ENCODE measurements at regions not wholly inside any gene's neighbourhood (a gene's known extent, or its start where the extent isn't known, plus 50 kb on each side); places are given as distances from the start of the nearest gene placed in this dataset.

DNA sequence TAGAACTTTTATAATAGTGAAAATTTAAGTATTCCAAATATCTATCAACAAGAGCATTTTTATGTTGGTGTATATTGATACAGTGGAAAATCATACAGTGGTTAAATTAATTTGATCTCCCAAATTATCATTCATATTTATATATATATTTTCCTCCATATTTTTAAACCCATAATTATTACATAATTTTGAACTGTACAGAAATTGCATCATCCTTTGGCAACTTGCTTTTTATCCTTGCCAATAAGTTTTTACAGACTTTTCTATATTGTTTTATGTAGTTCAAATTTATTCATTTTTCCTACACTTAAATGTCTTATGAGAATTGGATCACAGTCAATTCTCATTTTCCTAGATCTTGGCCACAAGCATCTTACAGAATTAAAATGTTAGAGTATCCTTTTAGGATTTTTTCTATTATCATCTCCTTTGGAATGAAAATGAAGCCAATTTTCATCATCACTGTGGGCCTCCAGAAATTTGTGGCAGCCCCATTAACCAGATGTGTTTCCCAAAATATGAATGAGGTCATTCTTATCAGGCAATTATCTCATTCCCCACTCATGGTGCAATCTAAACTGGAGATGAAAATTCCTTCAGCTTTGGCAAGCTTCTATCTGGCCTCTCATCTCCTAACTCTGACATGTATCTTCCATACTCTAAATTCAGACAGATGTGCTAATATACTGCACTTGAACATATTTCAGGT lies 94.2 kb upstream of the DLGAP1 start:
- TF ChIP-seq POLR2A (IDR thresholded peaks at IDR 0.05; ENCODE audit: extremely low read depth, insufficient read length) (no peak), MYC (IDR thresholded peaks at IDR 0.05; ENCODE audit: low read depth, low read length) (no peak)
- TF ChIP-seq, protein P1, sequence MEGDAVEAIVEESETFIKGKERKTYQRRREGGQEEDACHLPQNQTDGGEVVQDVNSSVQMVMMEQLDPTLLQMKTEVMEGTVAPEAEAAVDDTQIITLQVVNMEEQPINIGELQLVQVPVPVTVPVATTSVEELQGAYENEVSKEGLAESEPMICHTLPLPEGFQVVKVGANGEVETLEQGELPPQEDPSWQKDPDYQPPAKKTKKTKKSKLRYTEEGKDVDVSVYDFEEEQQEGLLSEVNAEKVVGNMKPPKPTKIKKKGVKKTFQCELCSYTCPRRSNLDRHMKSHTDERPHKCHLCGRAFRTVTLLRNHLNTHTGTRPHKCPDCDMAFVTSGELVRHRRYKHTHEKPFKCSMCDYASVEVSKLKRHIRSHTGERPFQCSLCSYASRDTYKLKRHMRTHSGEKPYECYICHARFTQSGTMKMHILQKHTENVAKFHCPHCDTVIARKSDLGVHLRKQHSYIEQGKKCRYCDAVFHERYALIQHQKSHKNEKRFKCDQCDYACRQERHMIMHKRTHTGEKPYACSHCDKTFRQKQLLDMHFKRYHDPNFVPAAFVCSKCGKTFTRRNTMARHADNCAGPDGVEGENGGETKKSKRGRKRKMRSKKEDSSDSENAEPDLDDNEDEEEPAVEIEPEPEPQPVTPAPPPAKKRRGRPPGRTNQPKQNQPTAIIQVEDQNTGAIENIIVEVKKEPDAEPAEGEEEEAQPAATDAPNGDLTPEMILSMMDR (IDR thresholded peaks at IDR 0.05; ENCODE audit: low read depth, low read length), result no peak
- TF ChIP-seq, protein P2, sequence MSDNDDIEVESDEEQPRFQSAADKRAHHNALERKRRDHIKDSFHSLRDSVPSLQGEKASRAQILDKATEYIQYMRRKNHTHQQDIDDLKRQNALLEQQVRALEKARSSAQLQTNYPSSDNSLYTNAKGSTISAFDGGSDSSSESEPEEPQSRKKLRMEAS (IDR thresholded peaks at IDR 0.05; ENCODE audit: low read depth, low read length), result no peak

Data from NB4 (cell line).